Panc1 (cell line): ENCODE measurements at regions not wholly inside any gene's neighbourhood (a gene's known extent, or its start where the extent isn't known, plus 50 kb on each side); places are given as distances from the start of the nearest gene placed in this dataset.

Source experiments
- CTCF ChIP-seq: fragments of 450-650 bp; IDR thresholded peaks from 2 replicates; pipeline ENCODE4 v1.5.1; 2017; ENCODE audit warnings: mild to moderate bottlenecking
- TCF7L2 ChIP-seq: IDR thresholded peaks from 2 replicates; pipeline ENCODE4 v1.6.1; 2011; ENCODE audit warnings: mild to moderate bottlenecking, low read depth, low read length, inconsistent platforms

- TF ChIP-seq TCF7L2 (no peak), CTCF (no peak)
Measured at GRCh38 chr5:141746395-141746794, 64.4 kb upstream of the ARAP3 start.
